ENCODE measurements at regions not wholly inside any gene's neighbourhood (a gene's known extent, or its start where the extent isn't known, plus 50 kb on each side); places are given as distances from the start of the nearest gene placed in this dataset.

DNA sequence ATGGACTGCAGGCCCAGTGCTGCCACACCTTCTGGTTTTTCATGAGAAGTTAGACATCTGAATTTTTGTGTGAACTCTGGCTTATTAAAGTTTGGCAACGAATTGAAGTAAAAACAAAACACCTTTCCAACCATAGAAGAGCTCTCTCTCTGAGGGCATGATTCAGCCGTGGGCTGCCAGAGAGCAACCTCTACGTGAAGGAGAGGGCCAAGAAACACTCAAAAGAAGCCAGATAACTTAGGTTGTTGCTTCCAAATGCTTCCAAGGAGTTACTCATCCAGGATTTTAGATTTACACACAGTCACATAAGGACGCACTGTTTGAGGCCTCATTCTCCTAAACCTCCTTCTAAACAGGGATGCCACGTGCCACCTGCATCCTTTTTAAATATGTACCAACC lies 65.5 kb downstream of the NRN1 start:
- TF ChIP-seq, protein P1, sequence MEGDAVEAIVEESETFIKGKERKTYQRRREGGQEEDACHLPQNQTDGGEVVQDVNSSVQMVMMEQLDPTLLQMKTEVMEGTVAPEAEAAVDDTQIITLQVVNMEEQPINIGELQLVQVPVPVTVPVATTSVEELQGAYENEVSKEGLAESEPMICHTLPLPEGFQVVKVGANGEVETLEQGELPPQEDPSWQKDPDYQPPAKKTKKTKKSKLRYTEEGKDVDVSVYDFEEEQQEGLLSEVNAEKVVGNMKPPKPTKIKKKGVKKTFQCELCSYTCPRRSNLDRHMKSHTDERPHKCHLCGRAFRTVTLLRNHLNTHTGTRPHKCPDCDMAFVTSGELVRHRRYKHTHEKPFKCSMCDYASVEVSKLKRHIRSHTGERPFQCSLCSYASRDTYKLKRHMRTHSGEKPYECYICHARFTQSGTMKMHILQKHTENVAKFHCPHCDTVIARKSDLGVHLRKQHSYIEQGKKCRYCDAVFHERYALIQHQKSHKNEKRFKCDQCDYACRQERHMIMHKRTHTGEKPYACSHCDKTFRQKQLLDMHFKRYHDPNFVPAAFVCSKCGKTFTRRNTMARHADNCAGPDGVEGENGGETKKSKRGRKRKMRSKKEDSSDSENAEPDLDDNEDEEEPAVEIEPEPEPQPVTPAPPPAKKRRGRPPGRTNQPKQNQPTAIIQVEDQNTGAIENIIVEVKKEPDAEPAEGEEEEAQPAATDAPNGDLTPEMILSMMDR (IDR thresholded peaks at IDR 0.05; ENCODE audit: low read length) = no peak
- TF ChIP-seq EZH2 (optimal IDR thresholded peaks at IDR 0.05; ENCODE audit: low read depth, low read length) = no peak

Measured in MM.1S (cell line).